GM12865 (cell line): ENCODE measurements at regions not wholly inside any gene's neighbourhood (a gene's known extent, or its start where the extent isn't known, plus 50 kb on each side); places are given as distances from the start of the nearest gene placed in this dataset.
A peak's percentile ranks its signal among the peaks of the same experiment; 100 is the strongest.

Experiments
- DNase-seq: peaks from one replicate; pipeline ENCODE4 v3.0.0; 2010; ENCODE audit warnings: low read depth
- H3K4me3 ChIP-seq: 2 replicates; pipeline ENCODE4 v1.5.1; 2011; ENCODE audit warnings: mild to moderate bottlenecking, low read depth, low read length, control low read depth
- CTCF ChIP-seq: IDR thresholded peaks from 2 replicates; pipeline ENCODE4 v1.5.1; 2011; ENCODE audit warnings: low read length, control low read depth, low read depth, inconsistent platforms; ENCODE audit not compliant: insufficient read depth; ENCODE audit errors: missing control alignments

GRCh38 chr3:168249550-168250414, 154.1 kb upstream of the GOLIM4 start:
- peak; percentile 92 for DNase-seq
- TF ChIP-seq CTCF = peak; percentile 49
- peak overlapping the region; percentile 77 for H3K4me3 ChIP-seq

GRCh38 chr3:168249205-168249549, 153.5 kb upstream of the GOLIM4 start:
- no peak for TF ChIP-seq CTCF
- H3K4me3 ChIP-seq = peak overlapping the region; percentile 77
- no peak for DNase-seq

GRCh38 chr3:168248383-168249204, 152.9 kb upstream of the GOLIM4 start:
- no peak for TF ChIP-seq CTCF
- peak overlapping the region; percentile 77 for H3K4me3 ChIP-seq
- DNase-seq = peak; percentile 64

- no peak overlapping the region for H3K4me3 ChIP-seq
- DNase-seq = no peak
- no peak for TF ChIP-seq CTCF
These were observed 145.4 kb upstream of the GOLIM4 start for GRCh38 chr3:168241156-168241555.

- no peak overlapping the region for H3K4me3 ChIP-seq
- no peak for TF ChIP-seq CTCF
- no peak for DNase-seq
These were observed 143.6 kb upstream of the GOLIM4 start for GRCh38 chr3:168239287-168239686.

- no peak for DNase-seq
- TF ChIP-seq CTCF = no peak
- H3K4me3 ChIP-seq = no peak overlapping the region
These were observed 137.3 kb upstream of the GOLIM4 start for GRCh38 chr3:168233001-168233400.
